ENCODE measurements at regions not wholly inside any gene's neighbourhood (a gene's known extent, or its start where the extent isn't known, plus 50 kb on each side); places are given as distances from the start of the nearest gene placed in this dataset.

- H3K9me2 ChIP-seq (ENCODE audit: insufficient read depth) = peaks cover 4% of the 10 kb centered on the region; the same call in 1 of the 2 replicates
Observed at GRCh38 chr17:13194887-13195286, 177.1 kb upstream of the ELAC2 start.

More at GRCh38 chr17:13194887-13195286, 177.1 kb upstream of the ELAC2 start:
- Histone ChIP-seq H3F3A (replicated peaks; ENCODE audit: low read depth) (no peaks in the 10 kb centered on the region), H3K36me3 (ENCODE audit: insufficient read depth) (no peaks in the 10 kb centered on the region), H3K79me2 (replicated peaks; ENCODE audit: insufficient read depth) (no peaks in the 10 kb centered on the region), H3K27ac (ENCODE audit: low read depth) (no peak overlapping the region), H3K27me3 (ENCODE audit: insufficient read depth) (no peaks in the 10 kb centered on the region), H3K4me1 (ENCODE audit: insufficient read depth) (no peaks in the 10 kb centered on the region), H2AFZ (no peak overlapping the region), H4K20me1 (replicated peaks; ENCODE audit: insufficient read depth) (no peaks in the 10 kb centered on the region), H3K4me3 (no peak overlapping the region), H3K4me2 (no peak overlapping the region)
- Mint-ChIP-seq H3K27me3 (ENCODE audit: insufficient read depth, low read depth, poor library complexity) (peaks cover 2% of the 10 kb centered on the region), H3K27ac (no peak overlapping the region), H3K36me3 (ENCODE audit: low read depth) (peaks cover 10% of the 10 kb centered on the region; the same call in 2 of the 3 replicates), H3K4me3 (no peak overlapping the region), H3K9me3 (peaks cover 16% of the 10 kb centered on the region), H3K4me1 (no peaks in the 10 kb centered on the region)
- TF ChIP-seq POLR2AphosphoS5 (IDR thresholded peaks at IDR 0.05; ENCODE audit: low read depth) = no peak
- no peak for TF ChIP-seq ZNF114 (CRISPR knock-in tag; IDR thresholded peaks at IDR 0.05)
- no peak for TF ChIP-seq ETS1 (IDR thresholded peaks at IDR 0.05)
- TF ChIP-seq ZNF331 (CRISPR knock-in tag; IDR thresholded peaks at IDR 0.05; ENCODE audit: low read depth) = no peak
- TF ChIP-seq EZH2 (IDR thresholded peaks at IDR 0.05; ENCODE audit: low read depth, unreplicated experiment) = no peak
- TF ChIP-seq, protein P1, sequence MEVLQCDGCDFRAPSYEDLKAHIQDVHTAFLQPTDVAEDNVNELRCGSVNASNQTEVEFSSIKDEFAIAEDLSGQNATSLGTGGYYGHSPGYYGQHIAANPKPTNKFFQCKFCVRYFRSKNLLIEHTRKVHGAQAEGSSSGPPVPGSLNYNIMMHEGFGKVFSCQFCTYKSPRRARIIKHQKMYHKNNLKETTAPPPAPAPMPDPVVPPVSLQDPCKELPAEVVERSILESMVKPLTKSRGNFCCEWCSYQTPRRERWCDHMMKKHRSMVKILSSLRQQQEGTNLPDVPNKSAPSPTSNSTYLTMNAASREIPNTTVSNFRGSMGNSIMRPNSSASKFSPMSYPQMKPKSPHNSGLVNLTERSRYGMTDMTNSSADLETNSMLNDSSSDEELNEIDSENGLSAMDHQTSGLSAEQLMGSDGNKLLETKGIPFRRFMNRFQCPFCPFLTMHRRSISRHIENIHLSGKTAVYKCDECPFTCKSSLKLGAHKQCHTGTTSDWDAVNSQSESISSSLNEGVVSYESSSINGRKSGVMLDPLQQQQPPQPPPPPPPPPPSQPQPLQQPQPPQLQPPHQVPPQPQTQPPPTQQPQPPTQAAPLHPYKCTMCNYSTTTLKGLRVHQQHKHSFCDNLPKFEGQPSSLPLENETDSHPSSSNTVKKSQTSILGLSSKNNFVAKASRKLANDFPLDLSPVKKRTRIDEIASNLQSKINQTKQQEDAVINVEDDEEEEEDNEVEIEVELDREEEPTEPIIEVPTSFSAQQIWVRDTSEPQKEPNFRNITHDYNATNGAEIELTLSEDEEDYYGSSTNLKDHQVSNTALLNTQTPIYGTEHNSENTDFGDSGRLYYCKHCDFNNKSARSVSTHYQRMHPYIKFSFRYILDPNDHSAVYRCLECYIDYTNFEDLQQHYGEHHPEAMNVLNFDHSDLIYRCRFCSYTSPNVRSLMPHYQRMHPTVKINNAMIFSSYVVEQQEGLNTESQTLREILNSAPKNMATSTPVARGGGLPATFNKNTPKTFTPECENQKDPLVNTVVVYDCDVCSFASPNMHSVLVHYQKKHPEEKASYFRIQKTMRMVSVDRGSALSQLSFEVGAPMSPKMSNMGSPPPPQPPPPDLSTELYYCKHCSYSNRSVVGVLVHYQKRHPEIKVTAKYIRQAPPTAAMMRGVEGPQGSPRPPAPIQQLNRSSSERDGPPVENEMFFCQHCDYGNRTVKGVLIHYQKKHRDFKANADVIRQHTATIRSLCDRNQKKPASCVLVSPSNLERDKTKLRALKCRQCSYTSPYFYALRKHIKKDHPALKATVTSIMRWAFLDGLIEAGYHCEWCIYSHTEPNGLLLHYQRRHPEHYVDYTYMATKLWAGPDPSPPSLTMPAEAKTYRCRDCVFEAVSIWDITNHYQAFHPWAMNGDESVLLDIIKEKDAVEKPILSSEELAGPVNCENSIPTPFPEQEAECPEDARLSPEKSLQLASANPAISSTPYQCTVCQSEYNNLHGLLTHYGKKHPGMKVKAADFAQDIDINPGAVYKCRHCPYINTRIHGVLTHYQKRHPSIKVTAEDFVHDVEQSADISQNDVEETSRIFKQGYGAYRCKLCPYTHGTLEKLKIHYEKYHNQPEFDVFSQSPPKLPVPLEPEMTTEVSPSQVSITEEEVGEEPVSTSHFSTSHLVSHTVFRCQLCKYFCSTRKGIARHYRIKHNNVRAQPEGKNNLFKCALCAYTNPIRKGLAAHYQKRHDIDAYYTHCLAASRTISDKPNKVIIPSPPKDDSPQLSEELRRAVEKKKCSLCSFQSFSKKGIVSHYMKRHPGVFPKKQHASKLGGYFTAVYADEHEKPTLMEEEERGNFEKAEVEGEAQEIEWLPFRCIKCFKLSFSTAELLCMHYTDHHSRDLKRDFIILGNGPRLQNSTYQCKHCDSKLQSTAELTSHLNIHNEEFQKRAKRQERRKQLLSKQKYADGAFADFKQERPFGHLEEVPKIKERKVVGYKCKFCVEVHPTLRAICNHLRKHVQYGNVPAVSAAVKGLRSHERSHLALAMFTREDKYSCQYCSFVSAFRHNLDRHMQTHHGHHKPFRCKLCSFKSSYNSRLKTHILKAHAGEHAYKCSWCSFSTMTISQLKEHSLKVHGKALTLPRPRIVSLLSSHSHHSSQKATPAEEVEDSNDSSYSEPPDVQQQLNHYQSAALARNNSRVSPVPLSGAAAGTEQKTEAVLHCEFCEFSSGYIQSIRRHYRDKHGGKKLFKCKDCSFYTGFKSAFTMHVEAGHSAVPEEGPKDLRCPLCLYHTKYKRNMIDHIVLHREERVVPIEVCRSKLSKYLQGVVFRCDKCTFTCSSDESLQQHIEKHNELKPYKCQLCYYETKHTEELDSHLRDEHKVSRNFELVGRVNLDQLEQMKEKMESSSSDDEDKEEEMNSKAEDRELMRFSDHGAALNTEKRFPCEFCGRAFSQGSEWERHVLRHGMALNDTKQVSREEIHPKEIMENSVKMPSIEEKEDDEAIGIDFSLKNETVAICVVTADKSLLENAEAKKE (CRISPR knock-in tag; IDR thresholded peaks at IDR 0.05) = no peak
- TF ChIP-seq, protein P2, sequence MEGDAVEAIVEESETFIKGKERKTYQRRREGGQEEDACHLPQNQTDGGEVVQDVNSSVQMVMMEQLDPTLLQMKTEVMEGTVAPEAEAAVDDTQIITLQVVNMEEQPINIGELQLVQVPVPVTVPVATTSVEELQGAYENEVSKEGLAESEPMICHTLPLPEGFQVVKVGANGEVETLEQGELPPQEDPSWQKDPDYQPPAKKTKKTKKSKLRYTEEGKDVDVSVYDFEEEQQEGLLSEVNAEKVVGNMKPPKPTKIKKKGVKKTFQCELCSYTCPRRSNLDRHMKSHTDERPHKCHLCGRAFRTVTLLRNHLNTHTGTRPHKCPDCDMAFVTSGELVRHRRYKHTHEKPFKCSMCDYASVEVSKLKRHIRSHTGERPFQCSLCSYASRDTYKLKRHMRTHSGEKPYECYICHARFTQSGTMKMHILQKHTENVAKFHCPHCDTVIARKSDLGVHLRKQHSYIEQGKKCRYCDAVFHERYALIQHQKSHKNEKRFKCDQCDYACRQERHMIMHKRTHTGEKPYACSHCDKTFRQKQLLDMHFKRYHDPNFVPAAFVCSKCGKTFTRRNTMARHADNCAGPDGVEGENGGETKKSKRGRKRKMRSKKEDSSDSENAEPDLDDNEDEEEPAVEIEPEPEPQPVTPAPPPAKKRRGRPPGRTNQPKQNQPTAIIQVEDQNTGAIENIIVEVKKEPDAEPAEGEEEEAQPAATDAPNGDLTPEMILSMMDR (conservative IDR thresholded peaks at IDR 0.05; ENCODE audit: low read depth in 2 of 2) = no peak
- TF ChIP-seq, protein P3, sequence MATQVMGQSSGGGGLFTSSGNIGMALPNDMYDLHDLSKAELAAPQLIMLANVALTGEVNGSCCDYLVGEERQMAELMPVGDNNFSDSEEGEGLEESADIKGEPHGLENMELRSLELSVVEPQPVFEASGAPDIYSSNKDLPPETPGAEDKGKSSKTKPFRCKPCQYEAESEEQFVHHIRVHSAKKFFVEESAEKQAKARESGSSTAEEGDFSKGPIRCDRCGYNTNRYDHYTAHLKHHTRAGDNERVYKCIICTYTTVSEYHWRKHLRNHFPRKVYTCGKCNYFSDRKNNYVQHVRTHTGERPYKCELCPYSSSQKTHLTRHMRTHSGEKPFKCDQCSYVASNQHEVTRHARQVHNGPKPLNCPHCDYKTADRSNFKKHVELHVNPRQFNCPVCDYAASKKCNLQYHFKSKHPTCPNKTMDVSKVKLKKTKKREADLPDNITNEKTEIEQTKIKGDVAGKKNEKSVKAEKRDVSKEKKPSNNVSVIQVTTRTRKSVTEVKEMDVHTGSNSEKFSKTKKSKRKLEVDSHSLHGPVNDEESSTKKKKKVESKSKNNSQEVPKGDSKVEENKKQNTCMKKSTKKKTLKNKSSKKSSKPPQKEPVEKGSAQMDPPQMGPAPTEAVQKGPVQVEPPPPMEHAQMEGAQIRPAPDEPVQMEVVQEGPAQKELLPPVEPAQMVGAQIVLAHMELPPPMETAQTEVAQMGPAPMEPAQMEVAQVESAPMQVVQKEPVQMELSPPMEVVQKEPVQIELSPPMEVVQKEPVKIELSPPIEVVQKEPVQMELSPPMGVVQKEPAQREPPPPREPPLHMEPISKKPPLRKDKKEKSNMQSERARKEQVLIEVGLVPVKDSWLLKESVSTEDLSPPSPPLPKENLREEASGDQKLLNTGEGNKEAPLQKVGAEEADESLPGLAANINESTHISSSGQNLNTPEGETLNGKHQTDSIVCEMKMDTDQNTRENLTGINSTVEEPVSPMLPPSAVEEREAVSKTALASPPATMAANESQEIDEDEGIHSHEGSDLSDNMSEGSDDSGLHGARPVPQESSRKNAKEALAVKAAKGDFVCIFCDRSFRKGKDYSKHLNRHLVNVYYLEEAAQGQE (IDR thresholded peaks at IDR 0.05; ENCODE audit: unreplicated experiment) = no peak
- TF ChIP-seq JUNB (IDR thresholded peaks at IDR 0.05; ENCODE audit: unreplicated experiment) = no peak
- no peak for TF ChIP-seq NANOG (IDR thresholded peaks at IDR 0.05; ENCODE audit: borderline replicate concordance)
- TF ChIP-seq CREB1 (CRISPR knock-in tag; IDR thresholded peaks at IDR 0.05; ENCODE audit: low read depth) = no peak
- no peak for TF ChIP-seq EZH2phosphoT487 (IDR thresholded peaks at IDR 0.05; ENCODE audit: unreplicated experiment)
- no peak for TF ChIP-seq STAT1 (IDR thresholded peaks at IDR 0.05; ENCODE audit: unreplicated experiment)
- no peak for DNase-seq (ENCODE audit: low spot score)
- ATAC-seq = no peak
